Pulmonary artery endothelial cell (primary cell): ENCODE measurements at regions not wholly inside any gene's neighbourhood (a gene's known extent, or its start where the extent isn't known, plus 50 kb on each side); places are given as distances from the start of the nearest gene placed in this dataset.
"Not testable (repeated sequence)": the region's sequence is repeated elsewhere in the genome, so short reads cannot be mapped to it uniquely, and the experiment has no call there.

Experiments used
- DNase-seq: peaks from one replicate; pipeline ENCODE4 v3.0.0-alpha.2; 2011; ENCODE audit warnings: low read depth, low spot score

GRCh38 chr2:234409590-234409989 is 87.3 kb downstream of the ARL4C start:
- no peak for DNase-seq

GRCh38 chr2:234406085-234406484 is 90.8 kb downstream of the ARL4C start:
- no peak for DNase-seq

- no peak for DNase-seq
Observed at GRCh38 chr2:234405462-234405861, 91.4 kb downstream of the ARL4C start.

GRCh38 chr2:234404957-234405356 is 91.9 kb downstream of the ARL4C start:
- DNase-seq, result peak; percentile 53

- DNase-seq, result no peak
Observed at GRCh38 chr2:234403751-234404150, 93.1 kb downstream of the ARL4C start.

- no peak for DNase-seq
Observed at GRCh38 chr2:234403074-234403473, 93.8 kb downstream of the ARL4C start.

GRCh38 chr2:234401426-234401825 is 95.5 kb downstream of the ARL4C start:
- no peak for DNase-seq

- DNase-seq, result no peak
Observed at GRCh38 chr2:234399451-234400246, 97.2 kb downstream of the ARL4C start.

GRCh38 chr2:234398531-234398930 is 98.3 kb downstream of the ARL4C start:
- no peak for DNase-seq

GRCh38 chr2:234395891-234396420 is 100.9 kb downstream of the ARL4C start:
- DNase-seq, result no peak

GRCh38 chr2:234394450-234394849 is 102.4 kb downstream of the ARL4C start:
- DNase-seq, result no peak

- no peak for DNase-seq
Observed at GRCh38 chr2:234393354-234393753, 103.5 kb downstream of the ARL4C start.

GRCh38 chr2:234392041-234392615 is 104.8 kb downstream of the ARL4C start:
- DNase-seq, result no peak

GRCh38 chr2:234391625-234392024 is 105.3 kb downstream of the ARL4C start:
- no peak for DNase-seq

- not testable (repeated sequence) for DNase-seq
Observed at GRCh38 chr2:234389661-234390060, 107.2 kb downstream of the ARL4C start.

GRCh38 chr2:234388591-234388990 is 108.3 kb downstream of the ARL4C start:
- no peak for DNase-seq

GRCh38 chr2:234386971-234387370 is 109.9 kb downstream of the ARL4C start:
- DNase-seq, result no peak

- no peak for DNase-seq
Observed at GRCh38 chr2:234382131-234382530, 114.8 kb downstream of the ARL4C start.

- DNase-seq, result not testable (repeated sequence)
Observed at GRCh38 chr2:234378958-234379357, 117.9 kb downstream of the ARL4C start.

- DNase-seq, result no peak
Observed at GRCh38 chr2:234378440-234378839, 118.4 kb downstream of the ARL4C start.

- DNase-seq, result no peak
Observed at GRCh38 chr2:234377761-234378391, 119.0 kb downstream of the ARL4C start.

GRCh38 chr2:234376229-234376628 is 120.7 kb downstream of the ARL4C start:
- DNase-seq, result no peak
